ENCODE measurements at regions not wholly inside any gene's neighbourhood (a gene's known extent, or its start where the extent isn't known, plus 50 kb on each side); places are given as distances from the start of the nearest gene placed in this dataset.

DNA sequence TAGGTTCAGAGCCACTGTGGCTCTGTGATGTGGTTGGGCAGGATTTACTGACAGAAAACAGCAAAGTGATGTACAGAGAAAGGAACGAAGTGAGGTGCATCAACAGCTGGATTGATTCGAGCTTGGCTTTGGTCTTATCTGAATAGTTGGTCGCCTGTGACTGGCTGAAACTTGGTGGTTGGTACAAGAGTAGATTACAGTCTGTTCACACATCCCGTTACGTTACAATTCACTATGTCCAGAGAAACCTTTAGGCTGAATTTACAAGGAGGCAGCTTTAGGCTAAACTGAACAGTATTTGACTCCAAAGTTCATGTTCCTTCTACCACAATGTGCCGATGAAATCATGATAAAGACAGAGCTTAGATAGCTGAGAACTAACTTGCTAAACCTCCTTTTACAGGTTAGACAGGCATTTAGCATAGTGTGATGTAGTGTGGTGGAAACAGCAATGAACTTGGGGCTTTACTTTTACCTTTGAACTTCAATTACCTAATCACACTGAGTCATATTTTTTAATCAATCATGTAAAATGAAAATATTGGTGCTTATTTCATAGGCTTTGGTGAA, 210.2 kb upstream of the PUM3 start:
- DNase-seq (ENCODE audit: low read depth): no peak

DNA sequence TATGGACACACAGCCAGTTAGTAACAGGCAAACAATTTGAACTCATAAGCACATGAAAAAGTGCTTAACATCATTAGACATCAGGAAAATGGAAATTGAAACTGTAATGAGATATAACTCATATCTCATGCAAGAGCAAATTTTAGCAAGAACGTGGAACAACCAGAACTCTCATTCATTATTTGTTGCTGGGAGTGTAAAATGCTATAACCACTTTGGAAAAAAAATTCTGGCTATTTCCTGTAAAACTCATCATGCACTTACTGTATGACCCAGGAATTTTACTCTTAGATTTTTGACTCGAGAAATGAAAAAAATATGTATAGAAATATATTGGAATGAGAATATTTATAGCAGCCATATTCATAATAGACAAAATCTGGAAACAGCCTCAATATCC, 205.7 kb upstream of the PUM3 start:
- DNase-seq (ENCODE audit: low read depth): no peak

DNA sequence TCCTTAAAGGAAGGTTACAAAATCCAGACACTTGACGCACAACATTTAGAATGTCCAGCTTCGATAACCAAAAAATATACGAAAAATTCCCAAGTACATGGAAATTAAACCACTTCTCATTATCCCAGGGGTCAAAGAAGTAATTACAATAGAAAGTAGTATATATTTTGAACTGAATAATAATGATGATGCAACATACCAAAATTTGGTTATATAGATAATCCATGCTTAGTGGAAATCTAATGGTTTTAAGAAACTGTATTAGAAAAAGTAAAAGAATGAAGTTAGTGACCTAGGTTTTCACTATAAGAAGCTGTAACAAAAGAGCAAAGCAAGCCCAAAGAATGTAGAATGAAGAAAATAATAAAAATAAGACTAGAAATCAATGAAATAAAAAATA, 204.0 kb upstream of the PUM3 start:
- no peak for DNase-seq (ENCODE audit: low read depth)

DNA sequence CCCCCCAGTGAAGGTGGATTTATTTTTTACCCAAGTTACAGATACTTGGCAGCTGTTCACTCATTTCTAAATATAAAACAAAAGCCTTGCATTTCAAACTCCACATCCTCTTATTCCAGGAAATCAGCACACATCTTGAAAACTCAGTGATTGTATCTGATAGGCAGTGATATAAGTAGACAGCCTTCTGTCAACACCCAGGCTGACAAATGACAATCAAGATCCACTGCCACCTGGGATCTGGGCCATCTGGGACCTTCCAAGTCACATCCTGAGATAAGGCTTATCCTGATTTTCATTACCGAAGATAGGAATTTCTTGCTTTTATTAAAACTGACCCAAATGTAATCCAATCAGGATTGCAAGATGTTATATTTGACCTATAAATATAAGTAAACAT, 201.3 kb upstream of the PUM3 start:
- DNase-seq (ENCODE audit: low read depth): no peak

DNA sequence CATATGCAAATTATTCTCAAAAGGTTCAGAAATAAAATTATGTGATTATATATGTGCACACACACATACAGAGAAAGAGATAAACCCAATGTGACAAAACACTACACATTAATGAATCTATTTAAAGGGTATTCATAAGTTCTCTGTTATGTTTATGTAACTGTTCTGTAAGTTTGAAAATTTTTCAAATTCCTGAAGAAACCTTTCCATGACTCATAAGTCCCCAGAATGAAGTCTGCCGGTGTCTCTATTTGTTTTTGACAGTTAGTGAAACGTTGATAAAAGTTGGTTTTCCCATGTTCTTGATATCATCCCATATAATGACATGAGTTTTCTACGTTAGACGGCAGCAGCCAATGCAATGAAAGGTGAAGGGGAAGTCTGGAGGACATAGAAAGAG, 199.5 kb upstream of the PUM3 start:
- no peak for DNase-seq (ENCODE audit: low read depth)

DNA sequence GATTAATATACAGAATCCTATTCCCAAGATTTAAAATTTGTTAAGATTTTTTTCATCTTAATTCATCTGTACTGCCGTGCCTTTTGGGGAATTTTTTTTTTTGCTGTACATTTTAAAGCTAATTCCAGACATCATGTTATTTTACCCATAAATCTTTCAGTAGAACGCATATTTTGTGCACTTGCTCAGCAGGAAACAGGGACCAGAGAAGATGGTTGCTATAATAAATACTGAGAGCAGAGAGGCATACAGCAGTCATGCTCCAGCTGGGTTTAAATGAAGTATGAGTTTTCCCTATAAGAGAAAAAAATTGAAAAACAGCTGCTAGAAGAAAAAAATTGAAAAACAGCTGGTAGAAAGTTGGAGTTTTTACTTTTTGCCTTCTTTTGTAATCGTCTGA, 196.9 kb upstream of the PUM3 start:
- DNase-seq (ENCODE audit: low read depth): no peak

DNA sequence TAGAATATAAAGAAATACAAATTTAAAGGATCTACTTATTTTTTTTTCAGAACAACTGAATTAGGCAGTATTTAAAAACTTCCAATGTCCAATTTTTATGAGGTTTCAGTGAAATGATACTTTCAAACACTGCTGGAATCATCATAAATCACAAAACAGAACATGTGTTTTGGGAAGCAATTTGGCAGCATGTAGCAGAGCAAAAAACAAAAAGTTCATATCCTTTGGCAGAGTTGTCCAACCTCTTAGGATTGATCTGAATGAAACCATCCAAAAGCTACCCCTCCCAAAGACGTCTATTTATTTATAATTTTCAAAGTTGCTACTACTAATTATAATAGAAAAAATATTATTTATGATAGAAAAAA, 192.4 kb upstream of the PUM3 start:
- peak; percentile 17 for DNase-seq (ENCODE audit: low read depth)

DNA sequence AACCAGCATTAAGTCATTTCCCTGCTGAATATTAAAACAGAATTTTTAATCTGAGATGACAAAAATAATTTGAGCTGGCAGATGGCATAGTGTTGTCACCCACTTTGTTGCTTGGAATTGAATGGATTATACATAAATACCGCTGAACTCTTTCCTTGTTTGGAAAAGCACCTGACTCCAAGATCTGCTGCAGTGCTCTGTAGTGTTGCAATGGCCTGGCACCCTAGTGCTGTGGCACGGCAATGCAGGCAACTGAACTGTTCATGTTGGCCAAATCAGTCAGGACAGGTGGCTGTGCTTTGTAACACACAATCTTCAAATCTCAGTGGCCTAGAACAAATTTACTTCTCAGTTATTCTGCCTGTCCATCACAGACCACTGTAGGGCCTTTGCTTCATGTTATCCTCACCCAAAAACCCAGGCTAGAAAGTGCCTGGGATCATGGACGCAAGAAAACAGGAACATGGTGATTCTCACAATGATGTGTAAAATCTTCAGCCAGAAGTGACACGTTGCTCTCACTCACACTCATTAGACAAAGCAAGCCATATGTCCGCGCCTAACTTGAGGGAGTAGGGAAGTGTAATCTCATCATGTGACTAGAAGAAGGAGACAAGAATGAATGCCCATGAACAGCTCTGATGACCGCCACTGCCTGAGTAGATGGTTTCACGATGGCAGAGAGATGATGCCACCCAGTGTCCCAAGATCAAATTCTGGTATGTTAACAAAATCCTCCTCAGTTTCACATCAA, 191.9 kb upstream of the PUM3 start:
- no peak for DNase-seq (ENCODE audit: low read depth)

DNA sequence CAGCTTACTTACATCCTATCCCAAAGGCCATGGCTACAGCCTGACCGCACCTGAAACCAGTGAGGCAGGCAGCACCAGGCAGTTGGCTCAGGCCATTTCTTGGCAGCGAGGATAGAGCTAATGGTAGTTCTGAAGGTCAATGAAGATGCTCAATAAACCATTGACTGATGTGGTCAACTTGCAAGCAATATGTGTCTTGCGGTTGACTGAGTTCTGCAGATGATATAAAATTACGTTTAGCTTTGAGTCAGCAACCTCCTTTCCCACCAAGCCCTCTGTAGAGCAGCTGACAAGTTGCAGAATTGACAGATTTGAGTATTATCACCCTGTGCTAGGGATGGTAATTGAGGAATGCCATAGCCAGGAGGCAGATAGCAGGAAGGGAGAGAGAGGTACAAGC, 189.0 kb upstream of the PUM3 start:
- no peak for DNase-seq (ENCODE audit: low read depth)

DNA sequence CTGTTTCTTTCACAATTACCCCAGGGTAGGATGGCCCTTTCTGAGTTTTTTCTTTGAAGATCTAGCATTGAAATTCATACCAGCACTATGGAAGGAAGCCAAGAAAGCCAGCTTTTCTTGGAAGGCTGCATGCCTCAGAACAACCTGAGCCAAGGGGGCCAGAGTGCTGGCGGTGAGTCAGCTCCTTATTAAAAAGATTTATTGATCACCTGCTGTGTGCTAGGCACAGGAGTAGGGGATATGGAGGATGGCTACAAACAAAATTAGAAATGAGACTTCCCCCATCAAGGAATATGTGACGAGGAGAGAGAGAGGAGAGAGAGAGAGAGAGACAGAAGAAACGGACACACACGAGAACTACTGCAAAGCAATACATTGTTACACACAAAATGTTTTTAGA, 184.6 kb upstream of the PUM3 start:
- no peak for DNase-seq (ENCODE audit: low read depth)

DNA sequence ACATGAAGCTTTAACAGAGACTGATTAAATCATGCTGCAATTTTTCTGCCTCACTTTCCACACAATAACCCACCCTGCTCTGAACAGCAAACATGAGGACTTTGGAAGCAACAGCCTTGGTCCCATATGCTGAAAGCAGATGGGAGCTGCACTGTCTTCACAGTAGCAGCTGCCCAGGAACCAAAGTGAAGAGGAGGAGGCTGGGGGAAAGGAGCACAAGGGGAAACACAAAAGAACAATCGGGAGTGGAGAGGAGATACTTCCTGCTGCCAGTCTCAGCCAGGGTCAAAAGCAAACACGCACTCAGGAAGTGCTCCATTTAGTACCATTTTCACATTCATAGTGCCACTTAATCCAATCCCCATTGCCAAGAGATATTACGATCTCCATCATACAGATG, 183.3 kb upstream of the PUM3 start:
- DNase-seq (ENCODE audit: low read depth): no peak

DNA sequence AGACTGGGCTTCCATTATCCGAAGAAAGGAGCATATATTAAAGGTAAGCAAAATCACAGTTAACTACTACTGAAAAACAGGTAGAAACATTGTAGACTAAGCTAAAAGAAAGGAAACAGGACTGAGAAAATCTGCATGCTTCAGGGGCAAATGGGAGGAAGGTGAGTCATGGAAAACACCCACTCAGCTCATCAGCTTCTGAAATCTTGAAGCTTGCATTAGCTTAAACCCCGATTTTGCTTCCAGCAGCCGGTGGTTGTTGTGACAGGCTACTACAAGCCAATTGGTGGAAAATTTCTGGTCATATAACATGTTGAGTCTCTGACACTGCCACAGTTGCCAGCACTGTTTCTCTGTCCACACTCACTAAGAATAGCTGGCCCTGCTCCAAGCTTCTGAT, 179.6 kb upstream of the PUM3 start:
- no peak for DNase-seq (ENCODE audit: low read depth)

DNA sequence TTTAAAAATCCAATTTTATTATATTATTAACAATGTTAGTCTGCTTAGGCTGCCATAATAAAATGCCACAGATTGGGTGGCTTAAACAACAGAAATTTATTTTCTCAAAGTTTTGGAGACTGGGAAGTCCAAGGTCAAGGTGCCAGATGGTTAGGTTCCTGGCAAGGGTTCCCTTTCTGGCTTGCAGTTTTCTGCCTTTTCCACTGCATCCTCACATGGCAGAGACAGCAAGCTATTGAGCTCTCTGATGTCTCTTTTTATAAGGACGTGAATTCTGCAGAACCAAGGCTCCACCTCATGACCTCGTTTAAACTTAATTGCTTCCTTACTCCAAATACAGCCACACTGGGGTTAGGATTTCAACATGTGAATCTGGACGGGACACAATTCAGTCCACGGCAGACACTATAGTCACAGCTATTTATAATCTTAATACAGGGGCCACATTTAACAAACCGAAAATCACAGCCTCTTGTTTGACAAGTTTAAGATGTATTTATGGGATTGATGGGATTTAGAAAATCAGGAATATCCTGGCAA, 174.9 kb upstream of the PUM3 start:
- DNase-seq (ENCODE audit: low read depth): no peak

DNA sequence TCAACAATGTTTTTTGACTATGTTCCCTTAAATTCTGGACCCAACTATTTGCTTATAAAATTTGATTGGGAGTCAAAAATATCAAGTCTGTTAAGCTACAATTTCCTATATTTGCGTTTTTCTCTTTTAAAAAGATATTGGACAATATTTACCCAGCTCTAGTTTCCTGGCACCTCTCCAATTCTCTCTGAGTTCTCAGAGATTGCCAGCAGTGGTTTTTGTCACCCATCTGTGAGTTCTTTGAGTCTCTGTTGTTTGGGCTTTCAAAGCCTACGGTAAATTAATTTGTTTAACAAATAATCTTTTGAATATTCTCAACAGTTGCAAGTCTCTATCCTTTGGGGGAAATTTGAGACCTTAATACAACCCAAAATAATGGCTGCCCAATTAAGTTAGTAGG, 174.2 kb upstream of the PUM3 start:
- DNase-seq (ENCODE audit: low read depth): no peak

DNA sequence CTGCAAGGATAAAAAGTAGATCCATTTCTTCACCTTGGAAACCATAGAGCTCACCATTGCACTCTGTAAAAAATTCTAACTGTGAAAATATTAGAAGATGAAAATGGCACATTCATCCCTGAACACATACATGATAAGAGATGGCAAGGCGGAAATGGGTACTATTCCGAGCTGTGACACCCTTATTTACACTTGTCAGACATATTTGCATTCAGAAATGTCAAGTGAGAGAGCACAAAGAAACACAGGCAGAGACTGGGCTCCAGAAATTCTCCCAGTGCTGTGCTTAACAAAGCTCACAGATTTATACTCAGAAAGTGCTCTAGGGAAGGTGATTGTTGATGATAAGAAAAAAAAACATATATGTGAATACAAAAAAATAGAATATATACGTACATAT, 170.3 kb upstream of the PUM3 start:
- no peak for DNase-seq (ENCODE audit: low read depth)

DNA sequence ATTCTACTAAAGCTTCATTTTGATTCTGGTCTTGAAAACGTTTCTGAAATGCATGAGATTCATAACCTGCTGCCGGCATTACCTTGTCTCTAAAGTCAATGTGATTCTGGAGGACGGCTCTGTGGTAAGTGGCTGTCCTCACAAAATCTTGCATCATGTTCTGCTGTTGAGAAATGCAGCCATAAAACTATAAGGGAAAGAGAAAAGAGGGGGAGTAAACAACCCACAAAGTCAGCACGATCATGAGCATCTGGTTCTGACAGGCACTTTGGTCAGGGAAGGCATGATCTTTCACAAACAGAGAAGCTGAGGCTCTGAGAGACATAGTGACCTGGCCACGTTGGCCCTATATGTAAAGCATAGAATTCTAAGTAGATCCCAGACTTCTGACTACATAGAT, 168.9 kb upstream of the PUM3 start:
- DNase-seq (ENCODE audit: low read depth): no peak

DNA sequence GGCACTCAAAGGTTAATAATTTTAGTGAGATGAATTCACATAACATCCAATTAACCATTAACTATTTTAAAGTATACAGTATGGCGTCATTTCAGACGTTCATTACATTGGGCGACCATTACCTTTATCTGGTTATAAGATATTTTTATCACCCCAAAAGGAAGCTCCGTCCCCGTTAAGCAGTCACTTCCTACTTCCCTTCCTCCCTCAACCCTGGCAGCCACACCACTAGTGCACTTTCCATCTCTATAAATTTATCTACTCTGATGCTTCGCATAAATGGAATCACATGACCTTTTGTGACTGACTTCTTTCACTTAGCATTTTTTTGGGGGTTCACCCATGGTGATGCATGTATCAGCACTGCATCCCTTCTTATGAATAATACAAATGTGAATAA, 168.3 kb upstream of the PUM3 start:
- DNase-seq (ENCODE audit: low read depth): no peak

DNA sequence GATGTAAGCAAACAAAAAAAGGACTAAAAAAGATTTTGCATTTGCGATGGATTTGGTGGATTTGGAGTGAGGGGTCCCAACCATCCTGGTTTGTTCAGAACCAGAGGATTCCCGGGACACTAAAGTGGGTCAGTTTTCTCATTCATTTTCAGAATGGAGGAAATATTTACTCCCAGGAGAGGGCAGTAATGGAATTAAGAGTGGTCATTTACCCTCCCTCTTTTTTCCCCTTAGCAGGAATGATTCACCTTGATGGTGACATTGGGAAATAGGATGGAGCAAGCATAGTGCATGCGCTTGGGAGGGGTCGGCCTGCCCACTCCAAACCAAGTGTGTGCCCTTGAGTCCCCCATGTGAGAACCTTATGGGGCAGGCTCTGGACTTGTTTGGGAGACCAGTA, 164.2 kb upstream of the PUM3 start:
- DNase-seq (ENCODE audit: low read depth): no peak

DNA sequence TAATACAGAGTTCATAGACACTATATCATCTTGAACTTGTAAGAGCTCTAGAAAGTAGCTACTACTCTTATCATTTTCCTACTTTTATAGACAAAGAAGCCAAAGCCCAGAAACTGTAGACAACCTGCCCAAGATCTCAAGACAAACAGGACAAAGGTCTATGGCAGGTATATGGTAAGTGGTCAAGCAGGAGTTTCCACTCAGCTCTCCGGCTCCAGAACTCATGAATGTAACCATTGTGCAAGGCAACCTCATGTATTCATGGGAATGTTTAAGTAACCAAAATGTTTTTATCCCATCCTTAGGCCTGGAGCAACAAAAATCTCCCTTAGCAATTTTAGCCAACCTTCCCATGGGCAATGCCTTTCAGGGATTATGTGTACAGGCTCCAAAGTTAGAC, 163.4 kb upstream of the PUM3 start:
- DNase-seq (ENCODE audit: low read depth): no peak

DNA sequence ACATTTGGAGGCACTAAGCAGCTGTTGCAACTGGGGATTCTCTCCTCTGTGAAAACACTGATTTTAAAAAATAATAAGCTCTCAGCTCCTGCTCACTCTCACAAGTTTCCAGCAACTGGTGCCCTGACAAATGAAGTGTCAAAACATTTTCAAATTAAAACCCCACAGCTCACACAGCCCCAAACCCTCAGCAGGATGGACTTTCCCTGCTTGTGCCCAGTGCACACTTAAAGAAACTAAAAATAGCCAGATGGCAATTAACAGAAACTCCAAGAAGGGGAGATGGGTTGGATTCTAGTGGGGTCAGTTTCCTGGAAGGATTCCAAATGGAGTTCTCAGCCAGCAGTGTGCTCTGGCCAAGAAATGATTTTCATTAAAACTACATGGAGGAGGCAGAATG, 163.0 kb upstream of the PUM3 start:
- DNase-seq (ENCODE audit: low read depth): no peak

DNA sequence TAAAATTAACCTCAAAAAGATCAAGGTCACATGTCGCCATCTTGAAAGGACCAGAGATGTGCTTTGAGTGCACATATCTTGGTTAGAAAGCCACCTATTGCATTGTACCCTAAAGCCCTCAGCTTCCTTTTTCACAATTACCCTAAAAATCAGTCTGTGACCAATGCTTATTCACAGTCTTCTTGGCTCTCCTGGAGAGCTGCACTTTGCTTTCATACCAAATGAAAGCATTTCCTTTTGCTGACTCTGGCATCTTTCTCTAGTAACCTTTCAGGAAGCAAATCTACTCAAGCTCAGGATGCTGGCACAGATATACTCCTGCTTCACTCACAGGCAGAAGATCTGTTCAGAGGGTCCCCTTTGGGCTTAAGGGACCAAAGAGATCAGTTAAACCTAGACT, 160.7 kb upstream of the PUM3 start:
- no peak for DNase-seq (ENCODE audit: low read depth)

DNA sequence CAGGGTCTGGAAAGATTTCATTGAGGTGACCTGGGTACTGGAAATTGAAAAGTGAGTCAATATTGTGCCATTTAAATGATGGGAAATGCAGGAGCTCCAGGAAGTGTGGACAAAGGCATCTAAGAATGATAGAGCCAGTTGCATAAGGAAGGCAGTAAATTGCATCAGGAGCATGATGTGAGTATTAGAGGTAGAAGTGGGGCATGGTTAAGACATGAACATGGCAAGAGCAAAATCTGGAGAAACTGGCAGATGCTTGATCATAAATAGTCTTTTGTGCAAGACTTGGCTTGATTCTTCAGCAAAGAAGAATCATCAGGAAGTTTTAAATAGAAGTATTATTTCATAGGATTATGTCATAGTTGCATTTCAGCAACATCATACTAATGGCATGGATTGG, 157.4 kb upstream of the PUM3 start:
- no peak for DNase-seq (ENCODE audit: low read depth)

DNA sequence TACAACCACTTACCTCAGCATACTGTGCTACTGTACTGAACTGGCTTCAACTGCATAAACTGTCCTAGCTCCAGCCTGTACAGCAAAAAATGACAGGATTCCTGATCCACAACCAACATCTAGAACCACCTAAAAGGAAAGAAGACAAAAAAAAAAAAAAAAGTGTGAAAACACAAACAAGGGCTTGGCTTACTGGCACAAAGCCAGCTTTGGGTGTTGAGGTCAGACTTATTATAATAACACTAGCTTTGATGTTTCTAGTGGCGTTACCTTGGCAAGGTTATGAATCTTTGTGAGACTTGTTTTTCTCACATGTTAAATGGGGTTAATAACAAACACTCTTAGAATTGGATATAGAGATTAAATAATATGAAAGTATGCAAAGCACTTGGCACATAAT, 148.5 kb upstream of the PUM3 start:
- DNase-seq (ENCODE audit: low read depth): no peak

DNA sequence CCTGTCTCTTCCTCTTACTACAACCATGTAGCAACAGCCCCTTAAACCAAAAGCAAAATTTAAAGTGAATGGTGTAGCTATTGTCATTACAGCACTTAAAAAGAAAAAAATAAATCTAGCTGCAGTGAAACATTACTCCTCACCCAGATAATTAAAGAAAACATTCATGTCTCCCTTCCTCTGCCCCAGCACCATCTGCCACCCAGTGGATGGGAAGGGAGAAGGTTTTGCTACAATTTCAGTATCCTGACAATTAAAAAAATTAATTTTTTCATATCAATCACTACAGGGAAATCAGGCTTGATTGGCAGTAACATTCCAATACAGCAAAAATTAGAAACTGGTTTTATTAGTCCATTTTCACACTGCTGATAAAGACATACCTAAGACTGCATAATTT, 147.4 kb upstream of the PUM3 start:
- no peak for DNase-seq (ENCODE audit: low read depth)
